T-helper 1 cell treated with Interleukin-12 subunit alpha and Interleukin-12 subunit beta and Interleukin-4 antibody, amounts not matched to agents 30 ng/mL and 1 ng/mL, for 36 hours (primary cell): ENCODE measurements at regions not wholly inside any gene's neighbourhood (a gene's known extent, or its start where the extent isn't known, plus 50 kb on each side); places are given as distances from the start of the nearest gene placed in this dataset.

Experiments used
- intact Hi-C: fragments of 100-400 bp; cut with micrococcal nuclease; formaldehyde crosslinking; loops from one replicate; pipeline ENCODE4 v1.15.1; 2024

DNA sequence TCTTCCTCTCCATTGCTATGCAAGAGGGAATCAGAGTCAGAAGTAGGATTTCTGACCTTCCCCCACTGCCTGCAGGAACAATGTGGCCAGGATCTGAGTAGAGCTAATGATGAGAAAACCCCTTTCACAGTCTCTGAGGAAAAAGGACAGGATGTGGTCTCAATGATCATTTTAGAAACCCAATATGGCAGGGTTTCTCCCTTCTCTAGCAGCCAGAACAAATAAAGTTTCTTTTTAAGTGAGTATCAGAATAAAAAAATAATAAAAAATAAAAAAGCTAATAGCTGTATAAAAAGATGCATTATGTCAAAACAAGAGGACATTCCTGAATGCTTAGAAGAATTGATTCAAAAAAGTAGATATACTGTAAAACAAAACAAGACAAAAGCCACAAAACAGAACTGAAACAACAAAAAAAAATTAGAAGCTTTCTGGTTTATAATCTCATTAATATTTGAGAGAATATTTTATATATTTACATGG is 1124.9 kb upstream of the ZEB2 start:
- intact Hi-C loops, result no loop called here

DNA sequence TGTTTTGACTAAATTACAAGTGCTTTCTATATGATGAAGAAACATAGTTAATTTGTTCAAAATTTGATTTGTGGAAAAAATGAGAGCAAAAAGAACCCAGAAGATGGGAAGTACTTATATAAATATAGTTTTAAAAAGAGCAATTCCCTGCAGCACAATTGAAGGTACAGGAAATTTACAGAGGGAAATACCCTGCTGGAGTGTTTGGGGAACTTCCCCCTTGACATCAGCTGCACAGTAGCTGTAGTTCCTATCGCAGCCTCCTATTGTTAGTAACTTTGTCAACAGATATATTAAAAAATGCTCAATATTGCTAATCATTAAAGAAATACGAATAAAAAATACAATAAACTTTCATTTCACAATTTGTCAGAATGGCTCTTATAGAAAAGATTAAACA is 1118.8 kb upstream of the ZEB2 start:
- intact Hi-C loops, result no loop called here

DNA sequence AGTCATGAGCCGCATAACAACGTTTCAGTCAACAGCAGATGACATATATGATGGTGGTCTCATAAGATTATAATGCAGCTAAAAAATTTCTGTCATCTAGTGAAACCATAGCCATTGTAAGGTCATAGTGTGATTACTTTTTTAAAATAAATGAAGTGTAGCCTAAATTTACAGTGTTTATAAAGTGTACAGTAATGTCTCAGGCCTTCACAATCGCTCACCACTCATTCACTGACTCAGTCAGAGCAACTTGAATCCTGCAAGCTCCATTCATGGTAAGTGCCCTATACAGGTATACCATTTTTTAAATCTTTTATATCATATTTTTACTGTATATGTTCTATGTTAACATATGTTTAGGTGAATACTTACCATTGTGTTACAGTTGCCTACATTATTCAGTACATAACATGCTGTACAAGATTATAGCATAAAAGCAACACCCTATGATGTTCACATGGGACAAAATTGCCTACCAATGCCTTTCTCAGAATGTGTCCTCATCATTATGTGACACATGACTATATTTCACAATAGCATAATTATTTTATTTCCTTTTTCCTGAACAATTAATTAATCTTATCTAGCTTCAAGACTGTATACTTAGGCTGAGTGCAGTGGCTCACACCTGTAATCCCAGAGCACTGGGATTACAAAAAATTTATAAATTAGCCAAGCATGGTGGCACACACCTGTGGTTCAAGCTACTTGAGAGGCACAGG is 1115.9 kb upstream of the ZEB2 start:
- intact Hi-C loops, result no loop called here

DNA sequence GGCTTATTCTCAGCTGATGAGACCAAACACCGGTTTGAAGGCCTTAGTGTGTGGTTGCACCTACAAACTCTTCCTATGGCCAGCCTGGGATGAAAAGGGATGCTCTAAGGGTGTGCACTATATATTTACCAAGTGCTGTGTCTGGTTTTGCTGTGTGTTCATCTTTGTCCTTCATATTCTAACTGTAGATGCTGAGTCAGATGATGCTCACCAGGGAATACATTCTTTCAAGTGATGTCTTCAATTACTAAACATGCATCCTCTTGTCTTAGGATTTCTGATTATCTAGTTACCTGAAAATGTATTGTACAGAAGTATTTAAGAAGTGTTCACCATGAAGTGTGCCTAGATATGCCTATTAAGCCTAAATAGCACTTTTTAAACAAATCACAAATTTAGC is 1111.6 kb upstream of the ZEB2 start:
- intact Hi-C loops, result no loop called here

DNA sequence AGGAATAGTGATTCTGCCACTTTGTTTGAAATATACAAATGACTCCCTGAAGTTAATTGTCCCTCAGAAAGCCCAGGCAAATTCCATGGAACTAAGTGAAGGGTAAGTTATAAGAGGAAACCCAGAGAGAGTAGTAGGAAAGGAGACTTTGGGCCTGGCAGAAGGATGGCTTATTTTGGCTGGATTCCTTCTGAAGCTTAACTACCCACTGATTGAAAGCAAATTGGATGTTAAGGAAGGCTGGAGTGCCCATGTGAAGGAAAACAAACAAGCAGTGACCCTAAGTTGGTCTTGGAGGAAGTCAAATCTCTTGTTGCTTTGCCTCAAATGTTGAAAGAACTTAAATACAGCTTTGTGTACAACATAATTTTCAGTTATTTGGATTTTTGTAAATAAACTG is 1106.4 kb upstream of the ZEB2 start:
- intact Hi-C loops, result no loop called here

DNA sequence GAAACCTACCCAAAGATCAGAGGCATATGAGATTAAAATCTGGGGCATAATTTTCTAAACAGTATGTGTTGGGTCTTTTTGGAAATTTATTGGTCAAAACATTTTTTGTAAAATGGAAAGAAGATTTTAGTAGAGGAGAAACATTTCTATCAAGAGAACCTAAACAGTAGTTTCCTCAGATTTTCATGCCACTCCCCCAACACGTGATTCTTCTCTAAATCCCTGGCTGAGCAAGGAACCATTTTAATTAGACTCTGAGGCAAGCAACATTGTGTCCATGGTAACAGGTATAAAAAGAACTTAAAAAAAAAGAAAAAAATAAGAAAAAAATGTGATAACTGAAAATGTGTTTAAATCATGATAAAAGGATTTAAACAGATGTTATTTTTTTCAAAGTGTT is 1105.2 kb upstream of the ZEB2 start:
- intact Hi-C loops, result no loop called here

DNA sequence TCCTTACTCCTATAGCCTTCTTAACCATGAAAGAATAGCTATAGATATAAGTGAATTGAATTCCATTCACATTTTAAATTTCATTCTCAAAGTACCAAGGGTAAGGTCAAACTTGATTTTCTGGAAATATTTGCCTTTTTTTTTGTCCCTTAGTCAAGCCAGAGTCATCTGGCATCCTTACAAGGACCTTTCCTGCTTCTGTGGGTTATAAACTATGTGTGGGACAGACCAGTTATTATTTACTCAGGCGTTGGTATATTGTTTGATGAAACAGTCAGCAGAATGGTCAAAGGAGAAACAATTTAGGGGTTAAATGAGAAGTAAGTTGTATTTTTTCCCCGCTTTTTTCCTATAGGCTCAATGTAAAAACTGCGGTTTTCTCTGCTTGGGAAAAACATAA is 1103.2 kb upstream of the ZEB2 start:
- intact Hi-C loops, result no loop called here

DNA sequence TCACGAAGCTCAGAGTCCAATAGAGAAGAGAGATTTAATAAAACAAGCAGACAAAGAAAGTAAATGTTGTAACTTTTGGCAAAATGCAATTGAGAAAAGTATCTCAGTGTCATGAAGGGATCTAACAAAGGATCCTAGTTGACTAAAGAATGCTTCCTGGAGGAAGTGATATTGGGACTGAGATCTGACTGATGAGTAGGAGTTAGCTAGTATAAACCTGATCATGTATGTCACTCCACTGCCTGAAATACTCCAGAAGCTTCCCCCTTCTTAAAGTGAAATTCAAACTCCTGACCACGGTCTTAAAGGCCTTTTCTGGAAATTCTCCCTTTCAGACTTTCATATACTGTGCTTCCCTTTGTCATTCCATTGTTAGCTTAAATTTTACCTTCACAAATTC is 1102.4 kb upstream of the ZEB2 start:
- intact Hi-C loops, result no loop called here

DNA sequence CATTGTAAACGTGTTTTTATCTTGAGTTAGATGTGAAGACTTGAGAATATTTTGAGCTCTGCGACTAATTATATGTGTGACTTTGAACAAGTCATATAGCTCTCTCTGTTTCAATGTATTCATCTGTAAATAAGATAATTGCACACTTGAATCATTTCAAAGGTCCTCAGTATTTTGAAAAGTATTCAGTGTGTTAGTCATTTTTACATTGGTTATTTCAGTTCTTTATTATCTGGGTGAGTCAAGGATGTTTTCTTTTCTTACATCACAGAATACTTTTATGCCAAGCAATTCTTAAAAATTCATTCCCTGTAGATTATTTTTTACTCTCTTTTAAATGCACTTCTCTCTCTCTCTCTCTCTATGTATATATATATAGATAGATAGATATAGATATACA is 1098.0 kb upstream of the ZEB2 start:
- intact Hi-C loops, result no loop called here

DNA sequence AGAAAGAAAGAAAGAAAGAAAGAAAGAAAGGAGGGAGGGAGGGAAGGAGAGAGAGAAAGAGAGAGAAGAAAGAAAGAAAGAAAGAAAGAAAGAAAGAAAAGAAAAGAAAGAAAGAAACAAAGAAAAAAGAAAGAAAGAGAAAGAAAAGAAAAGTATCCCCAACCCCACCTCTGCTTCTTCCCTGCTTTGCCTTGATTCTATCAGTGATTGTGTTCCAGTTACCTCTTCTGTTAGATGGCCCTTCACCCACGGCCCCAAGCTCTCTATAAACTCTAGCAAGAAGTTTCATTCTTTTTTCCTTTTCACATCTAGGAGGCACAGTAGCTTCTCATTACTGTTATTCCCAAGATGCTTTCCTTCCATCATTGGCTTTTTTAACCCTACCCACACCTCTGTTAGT is 1097.5 kb upstream of the ZEB2 start:
- intact Hi-C loops, result no loop called here

DNA sequence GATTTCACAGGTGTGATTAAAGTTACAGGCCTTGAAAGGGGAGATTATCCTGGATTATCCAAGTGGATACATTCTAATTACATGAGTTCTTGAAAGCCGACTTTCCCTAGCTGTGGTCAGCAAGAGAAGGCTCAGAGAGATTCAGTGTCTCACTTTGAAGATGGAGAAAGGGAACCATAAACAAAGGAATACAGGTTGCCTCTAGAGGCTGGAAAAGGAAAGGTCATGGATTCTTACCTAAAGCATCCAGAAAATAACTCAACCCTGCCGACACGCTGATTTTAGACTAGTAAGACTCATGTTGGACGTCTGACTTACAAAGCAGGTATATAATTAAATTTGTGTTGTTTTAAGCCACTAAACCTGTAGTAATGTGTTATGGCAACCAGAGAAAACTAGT is 1095.7 kb upstream of the ZEB2 start:
- intact Hi-C loops, result no loop called here

DNA sequence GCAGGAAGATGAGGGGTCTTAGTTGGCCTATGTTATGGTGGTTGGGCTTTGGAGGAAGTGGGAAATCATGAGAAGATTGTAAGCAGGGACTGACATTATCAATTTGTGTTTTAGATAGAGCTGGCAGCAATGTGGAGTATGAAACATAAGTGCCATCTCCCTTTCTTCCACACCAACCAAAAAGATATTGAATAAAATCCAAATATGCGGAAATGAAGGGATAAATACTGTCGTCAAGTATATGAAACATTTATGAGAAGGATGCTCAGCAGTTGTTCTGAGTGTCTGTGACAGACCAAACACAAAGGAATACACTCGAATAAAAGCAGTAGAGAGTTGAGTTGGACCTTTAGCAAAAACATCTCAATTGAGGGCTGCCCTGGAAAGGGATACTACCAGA is 1090.0 kb upstream of the ZEB2 start:
- intact Hi-C loops, result no loop called here

DNA sequence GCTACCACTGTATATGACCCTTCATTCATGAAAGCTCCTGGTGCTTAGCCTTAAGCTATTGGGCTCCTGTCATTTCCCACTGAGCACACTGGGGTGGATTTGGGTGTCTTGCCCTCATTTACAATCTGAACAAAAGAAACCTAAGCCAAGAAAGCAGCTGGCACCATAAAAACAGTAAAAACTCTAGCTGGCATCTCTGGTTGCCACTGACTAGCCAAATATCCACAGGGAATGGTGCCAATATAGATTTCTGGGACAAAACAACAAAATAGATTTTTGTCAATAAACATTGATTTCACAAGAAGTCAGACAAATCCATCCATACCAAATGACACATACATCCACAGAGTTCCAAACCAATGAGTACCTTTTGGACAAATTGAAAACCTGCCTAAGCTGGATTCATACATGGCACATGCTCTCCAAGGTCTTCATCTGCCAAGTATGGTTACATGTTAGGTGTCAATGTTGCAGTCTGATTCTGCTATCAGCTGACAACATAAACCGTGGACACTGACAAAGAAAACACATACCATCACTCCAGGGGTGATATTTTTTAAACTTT is 1081.5 kb upstream of the ZEB2 start:
- intact Hi-C loops, result no loop called here

DNA sequence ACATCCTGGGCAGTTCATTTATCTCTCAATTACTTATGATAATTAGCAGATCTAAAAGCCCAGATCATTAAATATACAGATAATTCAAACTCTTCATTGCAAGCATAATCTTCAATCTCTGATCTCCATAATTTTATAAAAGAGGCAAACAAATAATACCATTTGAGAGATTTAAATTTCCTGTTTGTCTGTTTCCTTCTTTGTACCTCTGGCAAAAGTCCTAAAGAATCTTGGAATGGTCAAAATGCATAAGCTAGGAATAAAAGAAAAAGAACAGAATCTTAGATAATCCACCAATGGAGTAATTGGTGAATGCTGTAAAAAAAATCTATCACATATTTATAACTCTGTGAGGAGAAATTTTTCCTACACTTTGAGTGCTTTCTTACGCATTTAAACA is 1080.9 kb upstream of the ZEB2 start:
- intact Hi-C loops, result no loop called here

DNA sequence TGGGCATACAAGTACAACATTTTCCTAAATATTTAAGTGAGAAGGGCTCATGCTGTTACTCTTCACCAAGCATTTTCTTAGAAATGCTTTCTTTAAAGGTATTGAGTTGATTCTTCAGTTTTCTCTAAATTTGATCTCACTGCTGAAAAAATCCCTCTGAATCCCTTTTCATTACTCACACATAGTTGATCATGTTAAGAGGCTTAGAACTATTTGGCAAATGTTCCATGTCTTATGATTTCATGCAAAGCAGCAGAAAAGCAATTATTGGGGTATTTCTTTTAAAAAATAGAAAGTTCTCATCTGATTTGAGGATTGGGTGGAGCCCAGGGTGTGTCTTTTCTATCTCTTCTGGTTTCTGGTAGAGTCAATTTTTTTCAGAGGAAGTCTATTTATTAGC is 1079.8 kb upstream of the ZEB2 start:
- intact Hi-C loops, result no loop called here

DNA sequence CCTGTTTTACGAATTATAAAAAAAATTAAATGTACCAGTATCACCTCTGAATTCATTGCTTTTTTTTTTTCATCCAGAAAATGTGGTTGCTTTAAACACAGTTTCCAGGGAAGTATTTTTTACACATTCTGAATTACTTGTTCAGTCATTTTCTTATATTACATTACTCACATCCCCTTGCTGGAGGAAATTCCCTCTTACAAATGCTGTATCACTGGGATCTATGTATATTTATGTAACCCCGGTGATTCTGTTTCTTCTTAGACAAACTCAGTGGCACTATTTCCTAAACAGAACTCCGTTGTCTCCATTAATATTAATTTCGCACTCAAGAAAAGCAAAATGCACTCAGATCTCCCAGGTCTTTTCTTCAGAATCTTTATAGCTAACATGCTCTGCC is 1078.5 kb upstream of the ZEB2 start:
- intact Hi-C loops, result no loop called here

DNA sequence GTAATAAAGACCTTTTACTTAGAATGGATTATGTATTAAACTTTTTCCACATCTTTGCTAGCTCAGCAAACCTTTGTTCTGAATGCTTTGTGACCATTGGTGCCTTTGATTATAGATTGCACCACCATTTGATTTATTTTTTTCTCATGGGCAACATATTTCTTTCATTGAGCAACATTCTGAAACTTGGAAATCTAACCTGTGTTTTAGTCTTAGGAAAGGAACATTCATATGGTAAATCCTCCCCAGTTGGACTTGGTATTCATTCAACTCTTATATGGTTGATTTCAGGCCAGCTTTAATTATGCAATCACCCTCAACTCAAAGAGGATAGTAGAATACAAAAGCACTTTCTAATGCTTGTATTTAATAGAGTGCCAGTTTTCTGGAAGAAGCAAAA is 1077.9 kb upstream of the ZEB2 start:
- intact Hi-C loops, result no loop called here

DNA sequence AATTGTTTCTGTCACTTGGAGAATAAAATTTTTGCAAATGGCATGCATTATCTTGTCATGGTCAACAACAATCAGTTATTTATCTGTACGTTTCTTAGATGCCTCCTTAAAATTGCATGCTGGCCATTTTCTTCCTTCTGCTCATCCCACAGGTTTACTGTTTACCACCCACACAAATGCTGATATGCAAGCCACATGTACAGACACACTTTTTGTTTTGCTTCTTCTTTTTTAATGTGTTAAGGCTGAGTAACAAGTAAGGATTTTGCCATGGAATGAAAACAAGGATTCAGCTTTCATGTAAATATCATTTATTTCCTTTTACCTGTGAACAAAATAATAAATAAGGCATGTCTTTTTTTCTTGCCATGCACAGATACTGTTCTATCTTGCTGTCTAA is 1077.1 kb upstream of the ZEB2 start:
- intact Hi-C loops, result no loop called here

DNA sequence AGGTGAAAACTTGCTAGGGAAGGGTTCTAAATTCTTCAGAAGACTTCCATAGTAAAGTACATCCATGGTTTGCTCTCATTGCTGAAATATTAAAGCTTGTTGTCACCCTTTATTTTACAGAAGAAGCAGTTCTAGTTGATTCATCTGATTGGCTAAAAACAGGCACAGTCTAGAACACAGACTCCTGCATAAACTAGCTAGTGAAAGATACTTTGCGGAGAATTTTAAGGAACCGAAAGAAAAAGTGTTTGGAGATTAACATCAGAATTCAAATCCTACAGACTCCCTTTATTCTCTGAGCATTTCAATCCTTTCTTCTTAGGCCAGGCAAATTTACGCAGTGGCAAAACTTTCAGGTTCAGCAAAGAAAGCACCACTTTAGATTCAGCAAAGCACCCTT is 1076.5 kb upstream of the ZEB2 start:
- intact Hi-C loops, result no loop called here

DNA sequence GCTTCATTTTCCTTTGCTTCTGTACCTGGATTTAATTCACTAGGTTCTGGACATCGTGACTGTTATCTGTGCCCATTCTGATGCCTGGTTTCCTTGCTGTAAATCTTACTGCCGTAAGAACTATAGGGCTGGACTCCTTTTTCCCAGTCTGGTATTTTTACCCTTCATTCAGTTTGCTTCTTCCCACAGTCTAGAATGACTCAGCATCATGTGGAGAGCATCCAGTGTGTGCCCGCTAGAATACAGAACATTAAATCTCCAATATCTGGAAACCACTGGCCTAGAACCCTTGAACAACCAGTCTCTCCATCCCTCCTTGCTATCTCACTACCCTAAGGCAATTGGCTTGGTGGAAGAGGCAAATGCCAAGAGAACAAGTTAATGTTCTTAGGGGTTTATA is 1075.4 kb upstream of the ZEB2 start:
- intact Hi-C loops, result no loop called here

DNA sequence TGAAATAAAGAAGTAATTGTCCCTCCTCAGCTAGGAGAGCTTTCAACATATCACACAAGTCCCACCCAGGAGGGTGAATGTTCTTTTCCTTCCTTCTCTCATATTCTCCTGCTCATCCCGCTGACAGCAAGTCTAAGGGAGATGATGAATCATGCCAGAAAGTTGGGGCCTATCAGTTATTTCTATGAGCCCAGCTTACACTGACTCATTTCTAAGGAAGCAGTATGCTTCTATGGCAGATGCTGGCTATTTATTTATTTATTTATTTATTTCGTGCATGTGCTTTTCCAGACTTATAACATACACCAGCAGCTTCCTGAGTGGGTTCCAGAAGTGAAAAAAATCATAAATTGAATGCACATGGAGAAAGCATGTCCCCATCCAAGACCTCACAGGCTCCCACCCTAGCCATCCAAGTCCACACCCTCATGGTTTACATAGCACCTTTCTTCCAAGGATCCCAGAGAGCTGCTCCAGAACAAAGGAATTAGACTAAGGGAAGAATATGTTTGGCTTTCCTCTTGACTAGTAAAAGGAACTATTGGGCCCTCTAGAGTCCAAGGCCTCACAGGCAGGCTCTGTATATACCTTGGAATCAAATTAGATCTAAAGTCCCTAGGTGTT is 1074.2 kb upstream of the ZEB2 start:
- intact Hi-C loops, result no loop called here

DNA sequence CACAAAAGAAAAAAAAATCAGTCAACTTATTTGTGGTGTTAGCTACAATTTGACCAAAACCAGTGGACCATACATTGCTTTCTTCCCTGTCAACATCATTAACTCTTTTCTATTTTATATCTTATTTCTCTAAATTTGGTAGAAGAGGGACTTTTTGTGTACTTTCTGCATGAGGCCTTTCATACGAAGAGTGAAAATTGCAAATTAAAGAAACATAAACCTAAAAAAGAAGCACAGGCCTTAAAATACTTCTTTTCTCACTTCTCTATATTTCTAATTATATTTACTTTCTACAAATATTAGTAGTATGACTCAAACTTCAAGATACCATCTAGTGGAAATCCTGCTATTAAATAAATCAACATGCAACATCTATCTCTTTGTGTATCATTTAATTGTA is 1073.4 kb upstream of the ZEB2 start:
- intact Hi-C loops, result no loop called here

DNA sequence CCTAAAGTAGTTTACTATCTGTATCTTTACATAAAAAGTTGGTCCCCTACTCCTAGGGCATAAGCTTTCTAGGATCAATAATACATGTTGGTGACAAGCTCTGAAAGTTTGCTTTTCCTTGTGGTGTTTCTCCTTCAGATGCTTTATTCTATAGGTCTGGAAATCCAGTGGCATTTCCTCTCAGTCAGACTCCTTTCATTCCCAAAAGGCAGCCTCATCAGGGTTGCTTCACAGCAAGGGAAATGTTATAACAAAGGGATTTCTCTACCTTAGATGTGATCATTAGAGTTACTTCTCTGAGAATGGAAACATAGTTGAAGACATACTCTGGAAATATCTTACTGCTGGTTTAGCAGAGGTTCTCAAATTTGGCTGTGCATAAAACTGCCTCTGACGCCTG is 1072.4 kb upstream of the ZEB2 start:
- intact Hi-C loops, result no loop called here
